Stimulated activated CD4-positive, alpha-beta T cell treated with anti-CD3 and anti-CD28 coated beads, Interleukin-1b, Interleukin-23, amount 100 ng/mL, for 48 hours (primary cell): ENCODE measurements at regions not wholly inside any gene's neighbourhood (a gene's known extent, or its start where the extent isn't known, plus 50 kb on each side); places are given as distances from the start of the nearest gene placed in this dataset.
A peak's percentile ranks its signal among the peaks of the same experiment; 100 is the strongest.

Experiments
- DNase-seq: peaks from one replicate; pipeline ENCODE4 v3.0.0-alpha.2; 2020

- no peak for DNase-seq
These were observed 99.8 kb upstream of the MAP1B start for GRCh38 chr5:72007336-72008111.

GRCh38 chr5:72009280-72009679 is 98.0 kb upstream of the MAP1B start:
- DNase-seq, result no peak

GRCh38 chr5:72010430-72010829 is 96.8 kb upstream of the MAP1B start:
- DNase-seq, result no peak

GRCh38 chr5:72012906-72013305 is 94.4 kb upstream of the MAP1B start:
- DNase-seq, result no peak

GRCh38 chr5:72013766-72014624 is 93.3 kb upstream of the MAP1B start:
- DNase-seq, result no peak

- no peak for DNase-seq
These were observed 92.1 kb upstream of the MAP1B start for GRCh38 chr5:72015103-72015548.

GRCh38 chr5:72018143-72018803 is 89.0 kb upstream of the MAP1B start:
- DNase-seq, result peak; percentile 60

- no peak for DNase-seq
These were observed 86.9 kb upstream of the MAP1B start for GRCh38 chr5:72020161-72020983.

GRCh38 chr5:72021651-72022357 is 85.5 kb upstream of the MAP1B start:
- DNase-seq, result no peak

- no peak for DNase-seq
These were observed 78.9 kb upstream of the MAP1B start for GRCh38 chr5:72028382-72028781.

- no peak for DNase-seq
These were observed 77.0 kb upstream of the MAP1B start for GRCh38 chr5:72030237-72030636.

- no peak for DNase-seq
These were observed 74.5 kb upstream of the MAP1B start for GRCh38 chr5:72032788-72033187.

- DNase-seq, result no peak
These were observed 72.5 kb upstream of the MAP1B start for GRCh38 chr5:72034770-72035169.

GRCh38 chr5:72035831-72036230 is 71.4 kb upstream of the MAP1B start:
- no peak for DNase-seq

GRCh38 chr5:72036951-72037350 is 70.3 kb upstream of the MAP1B start:
- DNase-seq, result no peak

GRCh38 chr5:72040513-72040912 is 66.8 kb upstream of the MAP1B start:
- no peak for DNase-seq

- no peak for DNase-seq
These were observed 65.6 kb upstream of the MAP1B start for GRCh38 chr5:72041654-72042053.

- no peak for DNase-seq
These were observed 65.2 kb upstream of the MAP1B start for GRCh38 chr5:72042097-72042496.

GRCh38 chr5:72045692-72046091 is 61.6 kb upstream of the MAP1B start:
- DNase-seq, result no peak

GRCh38 chr5:72046106-72046505 is 61.2 kb upstream of the MAP1B start:
- no peak for DNase-seq

GRCh38 chr5:72055636-72056035 is 51.6 kb upstream of the MAP1B start:
- no peak for DNase-seq
